Thyroid gland (tissue), 4 donors: ENCODE measurements at regions not wholly inside any gene's neighbourhood (a gene's known extent, or its start where the extent isn't known, plus 50 kb on each side); places are given as distances from the start of the nearest gene placed in this dataset.
"Not testable (repeated sequence)": the region's sequence is repeated elsewhere in the genome, so short reads cannot be mapped to it uniquely, and the experiment has no call there.

ENCODE experiments used
- DNase-seq, 2 donors: peaks; one replicate each; pipeline ENCODE4 v3.0.0-alpha.2; 2019
- H3K27ac ChIP-seq, 3 donors: fragments of 200-600 bp; sonication (generic); 1 replicate in 2 of 3; 2 replicates in 1 of 3; pipeline ENCODE4 v1.5.1; 2016 to 2019; ENCODE audit warnings: mild to moderate bottlenecking in 1 of 3, moderate library complexity in 1 of 3
- H3K27me3 ChIP-seq: fragments of 200-600 bp; sonication (generic); one replicate; pipeline ENCODE4 v1.5.1; 2019
- H3K36me3 ChIP-seq, 2 donors: fragments of 200-600 bp; sonication (generic); one replicate each; pipeline ENCODE4 v1.5.1; 2016 to 2019
- H3K4me1 ChIP-seq, 2 donors: fragments of 200-600 bp; sonication (generic); one replicate each; pipeline ENCODE4 v1.5.1; 2017 to 2019
- H3K4me3 ChIP-seq, 3 donors: fragments of 200-600 bp; sonication (generic); replicated peaks in 1 of 3; 1 replicate in 2 of 3; 2 replicates in 1 of 3; pipeline ENCODE4 v1.5.1; 2016; ENCODE audit warnings: mild to moderate bottlenecking in 1 of 3
- H3K9me3 ChIP-seq: fragments of 200-600 bp; sonication (generic); one replicate; pipeline ENCODE4 v1.5.1; 2017
- POLR2A ChIP-seq, 2 donors: fragments of 450-650 bp; IDR thresholded peaks; one replicate each; pipeline ENCODE4 v1.6.1; 2017; ENCODE audit warnings: antibody characterized with exemption in 2 of 2, mild to moderate bottlenecking in 2 of 2, moderate library complexity in 1 of 2
- WGBS, 2 donors: methylation state at CpG; one replicate each; pipeline ENCODE4 v1.1.5; 2017; 5-methylcytosine and 5-hydroxymethylcytosine counted together
- intact Hi-C: fragments of 100-400 bp; cut with DNase I; formaldehyde crosslinking; loops from one replicate; pipeline ENCODE4 v1.15.1; 2023
- TF ChIP-seq, protein P1 (sequence below), 6 experiments: fragments of 200-600 bp in 3 of 6; fragments of 450-650 bp in 3 of 6; sonication (generic) in 3 of 6; IDR thresholded peaks; one replicate each; pipeline ENCODE4 v1.5.1; 2016 to 2019; ENCODE audit warnings: antibody characterized with exemption in 6 of 6, mild to moderate bottlenecking in 2 of 6, inconsistent platforms in 1 of 6, moderate library complexity in 1 of 6

DNA sequence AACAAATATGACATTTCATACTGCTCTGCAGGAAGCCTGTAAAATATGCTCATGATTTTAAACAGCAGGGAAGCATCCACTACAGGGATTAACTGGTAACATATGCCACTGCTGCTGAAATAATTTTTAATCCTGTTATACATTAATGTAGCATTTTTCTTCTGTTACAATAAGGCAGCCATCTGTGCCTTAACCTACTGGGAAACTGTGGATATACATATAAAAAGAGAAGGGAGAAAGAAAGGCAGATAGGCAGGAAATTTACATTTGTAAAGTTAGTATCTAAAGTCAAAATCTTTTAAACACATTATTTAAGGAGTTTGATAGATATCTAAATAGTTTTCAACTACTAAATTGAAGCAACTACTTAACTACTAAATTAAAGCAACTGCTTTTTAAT lies 514.6 kb upstream of the KLHL4 start:
- Histone ChIP-seq H3K9me3 (no peaks in the 10 kb centered on the region), H3K4me3 (no peak overlapping the region), H3K4me1 (no peaks in the 10 kb centered on the region), H3K27ac (no peak overlapping the region), H3K27me3 (no peaks in the 10 kb centered on the region), H3K36me3 (no peaks in the 10 kb centered on the region)
- intact Hi-C loops = no loop called here
- TF ChIP-seq, protein P1, sequence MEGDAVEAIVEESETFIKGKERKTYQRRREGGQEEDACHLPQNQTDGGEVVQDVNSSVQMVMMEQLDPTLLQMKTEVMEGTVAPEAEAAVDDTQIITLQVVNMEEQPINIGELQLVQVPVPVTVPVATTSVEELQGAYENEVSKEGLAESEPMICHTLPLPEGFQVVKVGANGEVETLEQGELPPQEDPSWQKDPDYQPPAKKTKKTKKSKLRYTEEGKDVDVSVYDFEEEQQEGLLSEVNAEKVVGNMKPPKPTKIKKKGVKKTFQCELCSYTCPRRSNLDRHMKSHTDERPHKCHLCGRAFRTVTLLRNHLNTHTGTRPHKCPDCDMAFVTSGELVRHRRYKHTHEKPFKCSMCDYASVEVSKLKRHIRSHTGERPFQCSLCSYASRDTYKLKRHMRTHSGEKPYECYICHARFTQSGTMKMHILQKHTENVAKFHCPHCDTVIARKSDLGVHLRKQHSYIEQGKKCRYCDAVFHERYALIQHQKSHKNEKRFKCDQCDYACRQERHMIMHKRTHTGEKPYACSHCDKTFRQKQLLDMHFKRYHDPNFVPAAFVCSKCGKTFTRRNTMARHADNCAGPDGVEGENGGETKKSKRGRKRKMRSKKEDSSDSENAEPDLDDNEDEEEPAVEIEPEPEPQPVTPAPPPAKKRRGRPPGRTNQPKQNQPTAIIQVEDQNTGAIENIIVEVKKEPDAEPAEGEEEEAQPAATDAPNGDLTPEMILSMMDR (IDR thresholded peaks at IDR 0.05) = no peak
- no peak for TF ChIP-seq POLR2A (IDR thresholded peaks at IDR 0.05)
- no peak for DNase-seq

DNA sequence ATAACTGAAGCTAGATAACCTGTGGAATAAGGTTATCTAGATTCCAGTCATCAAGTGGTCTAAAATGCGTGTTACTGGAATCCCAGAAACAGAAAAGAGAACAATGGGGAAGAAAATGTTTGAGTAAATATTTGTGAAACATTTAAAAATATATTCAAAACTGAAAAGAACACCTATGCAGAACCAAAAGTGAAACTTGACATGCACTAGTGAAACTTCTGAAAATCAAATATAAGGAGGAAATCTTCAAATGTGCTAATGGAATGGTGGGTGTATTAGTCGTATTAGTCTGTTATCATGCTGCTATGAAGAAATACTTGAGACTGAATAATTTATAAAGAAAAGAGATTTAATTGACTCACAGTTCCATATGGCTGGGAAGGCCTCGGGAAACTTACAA lies 512.4 kb upstream of the KLHL4 start:
- Histone ChIP-seq H3K9me3 (no peaks in the 10 kb centered on the region), H3K27me3 (no peaks in the 10 kb centered on the region), H3K4me3 (no peak overlapping the region), H3K4me1 (no peaks in the 10 kb centered on the region), H3K36me3 (no peaks in the 10 kb centered on the region), H3K27ac (no peak overlapping the region)
- WGBS, 2 donors = 83% methylated on average over 3 of the region's 3 CpGs
- intact Hi-C loops = no loop called here
- no peak for TF ChIP-seq POLR2A (IDR thresholded peaks at IDR 0.05)
- TF ChIP-seq, protein P1 (IDR thresholded peaks at IDR 0.05) = no peak
- no peak for DNase-seq

DNA sequence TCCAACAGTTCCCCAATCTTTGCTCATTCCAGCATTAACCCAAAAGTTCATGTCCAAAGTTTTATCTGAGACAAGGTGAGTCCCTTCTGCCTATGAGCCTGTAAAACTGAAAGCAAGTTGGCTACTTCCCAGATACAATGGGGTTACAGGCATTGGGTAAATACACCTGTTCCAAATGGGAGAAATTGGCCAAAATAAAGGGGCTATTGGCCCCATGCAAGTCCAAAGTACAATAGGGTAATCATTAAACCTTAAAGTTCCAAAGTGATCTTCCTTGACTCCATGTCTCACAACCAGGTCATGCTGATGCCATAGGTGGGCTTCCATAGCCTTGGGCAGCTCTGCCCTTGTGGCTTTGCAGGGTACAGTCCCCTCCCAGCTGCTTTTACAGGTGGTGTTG lies 511.7 kb upstream of the KLHL4 start:
- no peaks in the 10 kb centered on the region for H3K4me1 ChIP-seq
- intact Hi-C loops = no loop called here
- no peaks in the 10 kb centered on the region for H3K36me3 ChIP-seq
- H3K9me3 ChIP-seq = no peaks in the 10 kb centered on the region
- H3K4me3 ChIP-seq = no peak overlapping the region
- TF ChIP-seq POLR2A (IDR thresholded peaks at IDR 0.05) = no peak
- TF ChIP-seq, protein P1 (IDR thresholded peaks at IDR 0.05) = no peak
- DNase-seq = no peak
- H3K27ac ChIP-seq = no peak overlapping the region
- no peaks in the 10 kb centered on the region for H3K27me3 ChIP-seq

DNA sequence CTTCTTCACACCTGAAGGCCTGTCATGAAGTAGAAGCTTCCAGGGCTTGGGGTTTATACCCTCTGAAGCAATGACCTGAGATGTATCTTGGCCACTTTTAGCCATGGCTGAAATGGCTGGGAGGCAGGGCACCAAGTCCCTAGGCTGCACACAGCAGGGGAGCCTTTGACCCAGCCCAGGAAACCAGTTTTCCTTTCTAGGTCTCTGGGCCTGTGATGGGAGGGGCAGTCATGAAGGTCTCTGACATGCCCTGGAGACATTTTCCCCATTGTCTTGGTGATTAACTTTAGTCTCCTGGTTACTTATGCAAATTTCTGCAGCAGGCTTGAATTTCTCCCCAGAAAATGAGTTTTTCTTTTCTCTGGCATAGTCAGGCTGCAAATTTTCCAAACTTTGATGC lies 511.0 kb upstream of the KLHL4 start:
- H3K4me1 ChIP-seq = no peaks in the 10 kb centered on the region
- no peak overlapping the region for H3K27ac ChIP-seq
- TF ChIP-seq, protein P1 (IDR thresholded peaks at IDR 0.05) = no peak
- no peak for TF ChIP-seq POLR2A (IDR thresholded peaks at IDR 0.05)
- H3K4me3 ChIP-seq = no peak overlapping the region
- no peaks in the 10 kb centered on the region for H3K9me3 ChIP-seq
- no peaks in the 10 kb centered on the region for H3K27me3 ChIP-seq
- intact Hi-C loops = no loop called here
- DNase-seq = no peak
- H3K36me3 ChIP-seq = no peaks in the 10 kb centered on the region

DNA sequence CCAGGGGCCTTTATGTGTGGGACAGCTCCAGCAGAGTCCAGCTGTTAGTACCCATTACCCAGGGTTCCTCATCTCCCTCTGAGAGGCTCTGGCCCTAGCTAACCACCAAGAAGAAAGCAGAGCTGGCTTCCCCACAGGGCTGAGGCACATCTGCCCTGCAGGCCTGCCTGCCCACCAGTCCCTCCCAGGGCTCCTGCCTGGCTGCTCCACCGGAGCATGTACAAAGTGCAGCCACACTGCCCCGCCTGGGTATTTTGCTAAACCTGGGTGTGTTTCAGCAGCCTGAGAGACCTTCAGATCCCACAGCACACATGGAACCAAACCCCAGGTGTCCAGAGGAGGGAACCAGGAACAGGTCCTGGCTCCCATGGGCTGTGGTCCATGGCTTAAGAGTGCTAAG lies 500.4 kb upstream of the KLHL4 start:
- intact Hi-C loops = no loop called here
- Histone ChIP-seq H3K27me3 (no peaks in the 10 kb centered on the region), H3K4me1 (no peaks in the 10 kb centered on the region), H3K27ac (no peak overlapping the region), H3K36me3 (no peaks in the 10 kb centered on the region), H3K4me3 (no peak overlapping the region), H3K9me3 (no peaks in the 10 kb centered on the region)
- TF ChIP-seq, protein P1 (IDR thresholded peaks at IDR 0.05) = no peak
- TF ChIP-seq POLR2A (IDR thresholded peaks at IDR 0.05) = no peak
- DNase-seq = no peak
- WGBS, 2 donors = no CpG with 5 or more reads among the region's 2 CpGs

DNA sequence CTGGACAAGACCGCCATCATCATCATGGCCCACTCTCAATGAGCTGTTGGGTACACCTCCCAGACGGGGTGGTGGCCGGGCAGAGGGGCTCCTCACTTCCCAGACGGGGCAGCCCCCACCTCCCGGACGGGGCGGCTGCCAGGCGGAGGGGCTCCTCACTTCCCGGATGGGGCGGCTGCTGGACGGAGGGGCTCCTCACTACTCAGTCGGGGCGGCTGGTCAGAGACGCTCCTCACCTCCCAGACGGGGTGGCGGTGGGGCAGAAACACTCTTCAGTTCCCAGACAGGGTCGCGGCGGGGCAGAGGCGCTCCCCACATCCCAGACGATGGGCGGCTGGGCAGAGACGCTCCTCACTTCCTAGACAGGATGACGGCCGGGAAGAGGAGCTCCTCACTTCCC lies 484.5 kb upstream of the KLHL4 start:
- H3K9me3 ChIP-seq, H3K36me3 ChIP-seq, H3K27ac ChIP-seq, intact Hi-C loops, H3K4me3 ChIP-seq, H3K4me1 ChIP-seq, H3K27me3 ChIP-seq, DNase-seq: not testable (repeated sequence)
- WGBS, 2 donors = 90% methylated on average over 16 to 19 of the region's 25 CpGs
